H9 (cell line): ENCODE measurements at regions not wholly inside any gene's neighbourhood (a gene's known extent, or its start where the extent isn't known, plus 50 kb on each side); places are given as distances from the start of the nearest gene placed in this dataset.

Experiments
- DNase-seq: peaks from one replicate; pipeline ENCODE4 v3.0.0-alpha.2; 2017
- H2AFZ ChIP-seq: one replicate; pipeline ENCODE4 v1.6.1; 2013; ENCODE audit warnings: mild to moderate bottlenecking, low read length, control low read depth, moderate library complexity
- H2AK5ac ChIP-seq: 2 replicates; pipeline ENCODE4 v1.6.1; 2013; ENCODE audit warnings: low read length, control low read depth, mixed read lengths; ENCODE audit not compliant: insufficient read length
- H2BK120ac ChIP-seq: one replicate; pipeline ENCODE4 v1.6.1; 2013; ENCODE audit warnings: low read depth, mild to moderate bottlenecking, low read length, control low read depth, inconsistent platforms; ENCODE audit not compliant: poor library complexity, severe bottlenecking
- H2BK12ac ChIP-seq: 2 replicates; pipeline ENCODE4 v1.6.1; 2013; ENCODE audit warnings: low read length, control low read depth, mixed read lengths, low read depth; ENCODE audit not compliant: insufficient read length
- H2BK15ac ChIP-seq: 2 replicates; pipeline ENCODE4 v1.6.1; 2013; ENCODE audit warnings: low read depth, low read length, control low read depth
- H2BK20ac ChIP-seq: one replicate; pipeline ENCODE4 v1.6.1; 2013; ENCODE audit warnings: low read depth, mild to moderate bottlenecking, low read length, control low read depth, inconsistent platforms; ENCODE audit not compliant: poor library complexity, severe bottlenecking
- H2BK5ac ChIP-seq: 2 replicates; pipeline ENCODE4 v1.6.1; 2013; ENCODE audit warnings: low read length, control low read depth, mixed read lengths; ENCODE audit not compliant: insufficient read length
- H3K14ac ChIP-seq: 2 replicates; pipeline ENCODE4 v1.6.1; 2013; ENCODE audit warnings: low read length, control low read depth; ENCODE audit not compliant: insufficient read depth
- H3K18ac ChIP-seq: 2 replicates; pipeline ENCODE4 v1.6.1; 2013; ENCODE audit warnings: low read depth, mild to moderate bottlenecking, mixed read lengths, low read length, control low read depth; ENCODE audit not compliant: insufficient read length
- H3K23ac ChIP-seq: 2 replicates; pipeline ENCODE4 v1.6.1; 2013; ENCODE audit warnings: low read length, control low read depth, mixed read lengths, low read depth; ENCODE audit not compliant: insufficient read length
- H3K23me2 ChIP-seq: 2 replicates; pipeline ENCODE4 v1.6.1; 2013; ENCODE audit warnings: low read depth, mild to moderate bottlenecking, mixed read lengths, low read length, control low read depth; ENCODE audit not compliant: insufficient read length, poor library complexity, severe bottlenecking
- H3K27ac ChIP-seq: 2 replicates; pipeline ENCODE4 v1.5.1; 2013; ENCODE audit warnings: low read length, control low read depth, mixed read lengths, low read depth; ENCODE audit not compliant: insufficient read length
- H3K27me3 ChIP-seq: 2 replicates; pipeline ENCODE4 v1.6.1; 2013; ENCODE audit warnings: low read length, control low read depth, inconsistent platforms; ENCODE audit not compliant: insufficient read depth
- H3K4ac ChIP-seq: 2 replicates; pipeline ENCODE4 v1.6.1; 2013; ENCODE audit warnings: low read depth, mild to moderate bottlenecking, control low read depth, inconsistent platforms, low read length, moderate library complexity
- H3K4me1 ChIP-seq: 2 replicates; pipeline ENCODE4 v1.6.1; 2013; ENCODE audit warnings: low read length, control low read depth, inconsistent platforms; ENCODE audit not compliant: insufficient read depth
- H3K4me2 ChIP-seq: 2 replicates; pipeline ENCODE4 v1.6.1; 2013; ENCODE audit warnings: low read length, control low read depth, mixed read lengths; ENCODE audit not compliant: insufficient read length, insufficient read depth
- H3K56ac ChIP-seq: 2 replicates; pipeline ENCODE4 v1.6.1; 2013; ENCODE audit warnings: low read depth, mild to moderate bottlenecking, mixed read lengths, low read length, control low read depth; ENCODE audit not compliant: insufficient read length
- H3K79me1 ChIP-seq: 2 replicates; pipeline ENCODE4 v1.6.1; 2013; ENCODE audit warnings: low read depth, mild to moderate bottlenecking, moderate library complexity, low read length, control low read depth, inconsistent platforms; ENCODE audit not compliant: insufficient read depth, poor library complexity, severe bottlenecking
- H3K79me2 ChIP-seq: 2 replicates; pipeline ENCODE4 v1.6.1; 2013; ENCODE audit warnings: low read length, control low read depth, inconsistent platforms; ENCODE audit not compliant: insufficient read depth
- H3K9ac ChIP-seq: 2 replicates; pipeline ENCODE4 v1.6.1; 2013; ENCODE audit warnings: low read length, control low read depth, mixed read lengths; ENCODE audit not compliant: insufficient read length; ENCODE audit errors: extremely low read depth
- H3K9me3 ChIP-seq: one replicate; pipeline ENCODE4 v1.6.1; 2013; ENCODE audit warnings: low read depth, low read length, inconsistent platforms; ENCODE audit not compliant: control insufficient read depth
- H3T11ph ChIP-seq: one replicate; pipeline ENCODE4 v1.6.1; 2013; ENCODE audit warnings: mild to moderate bottlenecking, low read length, control low read depth, inconsistent platforms
- H4K20me1 ChIP-seq: one replicate; pipeline ENCODE4 v1.6.1; 2013; ENCODE audit not compliant: control insufficient read depth, insufficient read length, insufficient read depth
- H4K5ac ChIP-seq: 2 replicates; pipeline ENCODE4 v1.6.1; 2013; ENCODE audit warnings: low read depth, mild to moderate bottlenecking, mixed read lengths, low read length, control low read depth; ENCODE audit not compliant: insufficient read length
- H4K8ac ChIP-seq: replicated peaks from 2 replicates; pipeline ENCODE4 v1.6.1; 2013; ENCODE audit warnings: low read length, control low read depth, mixed read lengths, low read depth; ENCODE audit not compliant: insufficient read length
- H4K91ac ChIP-seq: 2 replicates; pipeline ENCODE4 v1.6.1; 2013; ENCODE audit warnings: low read depth, mild to moderate bottlenecking, moderate library complexity, mixed read lengths, low read length, control low read depth; ENCODE audit not compliant: insufficient read length
- H3K27ac Mint-ChIP-seq, 3 experiments: 2 replicates in 2 of 3; 3 replicates in 1 of 3; pipeline ENCODE4 v1.8.0; 2020 to 2021; ENCODE audit warnings: mixed read lengths in 3 of 3, mild to moderate bottlenecking in 1 of 3, moderate library complexity in 1 of 3
- H3K27me3 Mint-ChIP-seq: 2 replicates; pipeline ENCODE4 v1.8.0; 2021; ENCODE audit warnings: low read depth, mild to moderate bottlenecking, moderate library complexity, mixed read lengths
- H3K36me3 Mint-ChIP-seq, 3 experiments: 2 replicates in 2 of 3; 3 replicates in 1 of 3; pipeline ENCODE4 v1.8.0; 2020 to 2021; ENCODE audit warnings: low read depth in 3 of 3, mixed read lengths in 3 of 3; ENCODE audit not compliant: insufficient read depth in 1 of 3
- H3K4me1 Mint-ChIP-seq, 2 experiments: 2 replicates each; pipeline ENCODE4 v1.8.0; 2020; ENCODE audit warnings: mixed read lengths in 2 of 2
- H3K4me3 Mint-ChIP-seq, 2 experiments: 2 replicates in 1 of 2; 3 replicates in 1 of 2; pipeline ENCODE4 v1.8.0; 2020 to 2021; ENCODE audit warnings: mild to moderate bottlenecking in 2 of 2, mixed read lengths in 2 of 2, moderate library complexity in 1 of 2
- H3K9me3 Mint-ChIP-seq, 2 experiments: 2 replicates in 1 of 2; 3 replicates in 1 of 2; pipeline ENCODE4 v1.8.0; 2020; ENCODE audit warnings: mild to moderate bottlenecking in 2 of 2, mixed read lengths in 2 of 2, moderate library complexity in 1 of 2
- WGBS: extraction: QIAGEN DNeasy Blood & Tissue Kit; methylation state at CpG from one replicate; pipeline ENCODE4 v1.1.7; 2013; ENCODE audit warnings: missing lambda C conversion rate, low lambda C conversion rate, mixed read lengths; ENCODE audit not compliant: insufficient read length; ENCODE audit errors: extremely low coverage; 5-methylcytosine and 5-hydroxymethylcytosine counted together
- TF ChIP-seq, protein P1 (sequence below): fragments of 200-600 bp; sonication (generic); conservative IDR thresholded peaks from 3 replicates; pipeline ENCODE4 v1.8.0; 2021; ENCODE audit warnings: antibody characterized with exemption, mild to moderate bottlenecking

DNA sequence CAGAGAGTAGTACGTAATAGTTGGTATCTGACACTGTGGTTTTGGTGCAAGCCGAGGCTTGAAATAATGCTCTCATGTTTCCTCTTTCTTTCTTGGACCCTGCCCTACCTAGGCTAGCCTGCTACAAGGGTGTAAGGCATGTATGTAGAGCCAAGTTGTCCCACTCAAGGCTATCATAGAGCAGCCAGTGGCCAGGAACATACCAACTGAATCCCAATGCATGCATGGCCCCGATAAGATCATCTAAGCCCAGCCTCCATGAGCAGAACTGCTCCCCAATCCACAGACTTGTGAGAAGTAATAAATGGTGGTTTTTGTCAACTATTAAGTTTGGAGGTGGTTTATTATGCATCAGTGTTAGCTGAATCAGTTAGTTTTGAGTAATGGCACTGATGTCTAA, 250.2 kb downstream of the SH2D4B start:
- H3K36me3 Mint-ChIP-seq, result no peaks in the 10 kb centered on the region; a peak in 1 of 7 replicates
- Histone ChIP-seq H3K4me2 (no peak overlapping the region), H2BK5ac (no peak overlapping the region), H3K56ac (no peak overlapping the region), H3K27ac (no peak overlapping the region), H3K4ac (no peak overlapping the region), H3K4me1 (no peaks in the 10 kb centered on the region), H4K91ac (no peak overlapping the region), H4K20me1 (no peaks in the 10 kb centered on the region), H3K9me3 (no peaks in the 10 kb centered on the region), H3K27me3 (no peaks in the 10 kb centered on the region), H2BK20ac (no peak overlapping the region), H4K5ac (no peak overlapping the region), H3K23me2 (no peaks in the 10 kb centered on the region), H3K14ac (no peak overlapping the region), H4K8ac (no peak overlapping the region), H3K9ac (no peak overlapping the region), H3T11ph (no peak overlapping the region), H2AFZ (no peak overlapping the region), H2BK15ac (no peak overlapping the region), H2BK120ac (no peak overlapping the region), H3K23ac (no peak overlapping the region), H3K79me1 (no peaks in the 10 kb centered on the region), H2BK12ac (no peak overlapping the region), H2AK5ac (no peak overlapping the region), H3K18ac (no peak overlapping the region), H3K79me2 (no peaks in the 10 kb centered on the region)
- no peaks in the 10 kb centered on the region for H3K27me3 Mint-ChIP-seq
- TF ChIP-seq, protein P1, sequence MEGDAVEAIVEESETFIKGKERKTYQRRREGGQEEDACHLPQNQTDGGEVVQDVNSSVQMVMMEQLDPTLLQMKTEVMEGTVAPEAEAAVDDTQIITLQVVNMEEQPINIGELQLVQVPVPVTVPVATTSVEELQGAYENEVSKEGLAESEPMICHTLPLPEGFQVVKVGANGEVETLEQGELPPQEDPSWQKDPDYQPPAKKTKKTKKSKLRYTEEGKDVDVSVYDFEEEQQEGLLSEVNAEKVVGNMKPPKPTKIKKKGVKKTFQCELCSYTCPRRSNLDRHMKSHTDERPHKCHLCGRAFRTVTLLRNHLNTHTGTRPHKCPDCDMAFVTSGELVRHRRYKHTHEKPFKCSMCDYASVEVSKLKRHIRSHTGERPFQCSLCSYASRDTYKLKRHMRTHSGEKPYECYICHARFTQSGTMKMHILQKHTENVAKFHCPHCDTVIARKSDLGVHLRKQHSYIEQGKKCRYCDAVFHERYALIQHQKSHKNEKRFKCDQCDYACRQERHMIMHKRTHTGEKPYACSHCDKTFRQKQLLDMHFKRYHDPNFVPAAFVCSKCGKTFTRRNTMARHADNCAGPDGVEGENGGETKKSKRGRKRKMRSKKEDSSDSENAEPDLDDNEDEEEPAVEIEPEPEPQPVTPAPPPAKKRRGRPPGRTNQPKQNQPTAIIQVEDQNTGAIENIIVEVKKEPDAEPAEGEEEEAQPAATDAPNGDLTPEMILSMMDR, result no peak
- DNase-seq, result no peak
- no CpG with 5 or more reads among the region's 3 CpGs for WGBS
- H3K9me3 Mint-ChIP-seq, result no peaks in the 10 kb centered on the region
- no peaks in the 10 kb centered on the region for H3K4me1 Mint-ChIP-seq
- H3K4me3 Mint-ChIP-seq, result no peak overlapping the region
- H3K27ac Mint-ChIP-seq, result no peak overlapping the region
